NB4 (cell line): ENCODE measurements at regions not wholly inside any gene's neighbourhood (a gene's known extent, or its start where the extent isn't known, plus 50 kb on each side); places are given as distances from the start of the nearest gene placed in this dataset.

Experiments
- CTCF ChIP-seq: IDR thresholded peaks from one replicate; pipeline ENCODE4 v1.5.1; 2012; ENCODE audit warnings: low read depth, low read length
- MAX ChIP-seq: IDR thresholded peaks from 2 replicates; pipeline ENCODE4 v1.6.1; 2011; ENCODE audit warnings: low read depth, low read length
- MYC ChIP-seq: IDR thresholded peaks from 2 replicates; pipeline ENCODE4 v1.6.1; 2011; ENCODE audit warnings: low read depth, low read length
- POLR2A ChIP-seq: IDR thresholded peaks from 2 replicates; pipeline ENCODE4 v1.6.1; 2011; ENCODE audit warnings: mild to moderate bottlenecking; ENCODE audit not compliant: insufficient read length; ENCODE audit errors: extremely low read depth

- no peak for TF ChIP-seq CTCF
- no peak for TF ChIP-seq MYC
- no peak for TF ChIP-seq POLR2A
- no peak for TF ChIP-seq MAX
These were observed 1612.4 kb upstream of the LRRTM3 start for GRCh38 chr10:65313406-65313805.
